Mesenchymal stem cell (in vitro differentiated cells and primary cell): ENCODE measurements at regions not wholly inside any gene's neighbourhood (a gene's known extent, or its start where the extent isn't known, plus 50 kb on each side); places are given as distances from the start of the nearest gene placed in this dataset.
"Not testable (repeated sequence)": the region's sequence is repeated elsewhere in the genome, so short reads cannot be mapped to it uniquely, and the experiment has no call there.

Experiments
- DNase-seq: peaks from one replicate; pipeline ENCODE4 v3.0.0-alpha.2; 2013
- H2AFZ ChIP-seq: one replicate; pipeline ENCODE4 v1.6.1; 2013; ENCODE audit warnings: low read depth, mild to moderate bottlenecking, control low read depth, inconsistent platforms, low read length, moderate library complexity
- H2AK5ac ChIP-seq: 2 replicates; pipeline ENCODE4 v1.6.1; 2013; ENCODE audit warnings: low read length, moderate library complexity, mild to moderate bottlenecking, inconsistent platforms; ENCODE audit not compliant: severe bottlenecking
- H2BK120ac ChIP-seq: one replicate; pipeline ENCODE4 v1.6.1; 2013; ENCODE audit warnings: low read depth, mild to moderate bottlenecking, inconsistent platforms, low read length, moderate library complexity
- H2BK12ac ChIP-seq, 2 experiments: one replicate each; pipeline ENCODE4 v1.6.1; 2013; ENCODE audit warnings: inconsistent platforms in 2 of 2, low read length in 2 of 2, mild to moderate bottlenecking in 2 of 2, moderate library complexity in 2 of 2, control low read depth in 1 of 2
- H2BK15ac ChIP-seq: one replicate; pipeline ENCODE4 v1.6.1; 2013; ENCODE audit warnings: mild to moderate bottlenecking, low read depth, inconsistent platforms; ENCODE audit not compliant: poor library complexity, severe bottlenecking
- H2BK5ac ChIP-seq: 2 replicates; pipeline ENCODE4 v1.6.1; 2013; ENCODE audit warnings: low read depth, mild to moderate bottlenecking, low read length, control low read depth, inconsistent platforms; ENCODE audit not compliant: poor library complexity, severe bottlenecking
- H3K14ac ChIP-seq, 2 experiments: one replicate each; pipeline ENCODE4 v1.6.1; 2013; ENCODE audit warnings: inconsistent platforms in 2 of 2, low read length in 2 of 2, control low read depth in 1 of 2, mild to moderate bottlenecking in 1 of 2, moderate library complexity in 1 of 2
- H3K18ac ChIP-seq, 2 experiments: one replicate each; pipeline ENCODE4 v1.6.1; 2013; ENCODE audit warnings: inconsistent platforms in 2 of 2, low read length in 2 of 2, control low read depth in 1 of 2, low read depth in 1 of 2, mild to moderate bottlenecking in 1 of 2
- H3K23ac ChIP-seq, 2 experiments: one replicate each; pipeline ENCODE4 v1.6.1; 2013; ENCODE audit warnings: inconsistent platforms in 2 of 2, low read length in 2 of 2, mild to moderate bottlenecking in 2 of 2, moderate library complexity in 2 of 2, control low read depth in 1 of 2
- H3K27ac ChIP-seq: 2 replicates; pipeline ENCODE4 v1.5.1; 2013; ENCODE audit warnings: mild to moderate bottlenecking, moderate library complexity, low read length, control low read depth, inconsistent platforms; ENCODE audit not compliant: poor library complexity, severe bottlenecking
- H3K27me3 ChIP-seq, 2 experiments: 2 replicates each; pipeline versions ENCODE4 v1.6.1 to v1.7.0; 2013; ENCODE audit warnings: low read length in 2 of 2, mild to moderate bottlenecking in 2 of 2, moderate library complexity in 2 of 2, control low read depth in 1 of 2, inconsistent platforms in 1 of 2; ENCODE audit not compliant: control insufficient read depth in 1 of 2, insufficient read depth in 1 of 2
- H3K36me3 ChIP-seq, 2 experiments: 2 replicates each; pipeline versions ENCODE4 v1.6.1 to v1.7.0; 2013; ENCODE audit warnings: low read length in 2 of 2, control low read depth in 1 of 2, inconsistent platforms in 1 of 2, low read depth in 1 of 2, mild to moderate bottlenecking in 1 of 2; ENCODE audit not compliant: insufficient read depth in 2 of 2, control insufficient read depth in 1 of 2
- H3K4ac ChIP-seq, 2 experiments: one replicate each; pipeline ENCODE4 v1.6.1; 2013; ENCODE audit warnings: inconsistent platforms in 2 of 2, low read length in 2 of 2, mild to moderate bottlenecking in 2 of 2, moderate library complexity in 2 of 2, control low read depth in 1 of 2, low read depth in 1 of 2
- H3K4me1 ChIP-seq: 2 replicates; pipeline ENCODE4 v1.6.1; 2013; ENCODE audit warnings: low read depth, low read length, control low read depth; ENCODE audit not compliant: control insufficient read depth, insufficient read depth
- H3K4me2 ChIP-seq: 2 replicates; pipeline ENCODE4 v1.6.1; 2013; ENCODE audit warnings: low read length, mild to moderate bottlenecking, inconsistent platforms; ENCODE audit not compliant: poor library complexity, severe bottlenecking
- H3K4me3 ChIP-seq, 2 experiments: 2 replicates each; pipeline versions ENCODE4 v1.5.1 to v1.7.0; 2013; ENCODE audit warnings: low read length in 2 of 2, mild to moderate bottlenecking in 2 of 2, control low read depth in 1 of 2, low read depth in 1 of 2; ENCODE audit not compliant: insufficient read depth in 1 of 2
- H3K79me1 ChIP-seq: replicated peaks from 2 replicates; pipeline ENCODE4 v1.6.1; 2013; ENCODE audit warnings: mild to moderate bottlenecking, control low read depth, low read length, inconsistent platforms; ENCODE audit not compliant: poor library complexity, severe bottlenecking
- H3K9ac ChIP-seq: 2 replicates; pipeline ENCODE4 v1.7.0; 2013; ENCODE audit warnings: mild to moderate bottlenecking, low read length, moderate library complexity
- H3K9me3 ChIP-seq: 2 replicates; pipeline ENCODE4 v1.7.0; 2013; ENCODE audit warnings: mild to moderate bottlenecking, low read length; ENCODE audit not compliant: control insufficient read depth
- H4K8ac ChIP-seq: one replicate; pipeline ENCODE4 v1.6.1; 2013; ENCODE audit warnings: inconsistent platforms, mild to moderate bottlenecking, low read length, moderate library complexity
- H4K91ac ChIP-seq: one replicate; pipeline ENCODE4 v1.6.1; 2013; ENCODE audit warnings: mild to moderate bottlenecking, low read length, inconsistent platforms
- WGBS: methylation state at CpG from one replicate; pipeline ENCODE4 v1.1.7; 2013; ENCODE audit warnings: mixed read lengths; 5-methylcytosine and 5-hydroxymethylcytosine counted together

- 56% methylated on average over 2 of the region's 3 CpGs for WGBS
Observed at GRCh38 chr6:115746583-115746982, 314.1 kb downstream of the FRK start.

GRCh38 chr6:115740907-115741306, 319.8 kb downstream of the FRK start:
- no peak overlapping the region for H4K8ac ChIP-seq
- H3K4me3 ChIP-seq = no peak overlapping the region
- H3K4me2 ChIP-seq = no peak overlapping the region
- no peak overlapping the region for H2BK5ac ChIP-seq
- no peak overlapping the region for H4K91ac ChIP-seq
- no peak for DNase-seq
- no peak overlapping the region for H2BK15ac ChIP-seq
- H3K18ac ChIP-seq = no peak overlapping the region
- H3K14ac ChIP-seq = no peak overlapping the region
- H2AFZ ChIP-seq = no peak overlapping the region
- no peak overlapping the region for H3K27ac ChIP-seq
- H3K4ac ChIP-seq = no peak overlapping the region
- H3K27me3 ChIP-seq = no peaks in the 10 kb centered on the region
- no peak overlapping the region for H3K23ac ChIP-seq
- no peak overlapping the region for H3K9ac ChIP-seq
- H3K4me1 ChIP-seq = no peaks in the 10 kb centered on the region
- no peaks in the 10 kb centered on the region for H3K36me3 ChIP-seq
- H2BK12ac ChIP-seq = no peak overlapping the region
- no peak overlapping the region for H2BK120ac ChIP-seq
- 100% methylated on average over 1 of the region's 1 CpG for WGBS
- no peak overlapping the region for H2AK5ac ChIP-seq
- H3K9me3 ChIP-seq = peaks cover 3% of the 10 kb centered on the region
- no peaks in the 10 kb centered on the region for H3K79me1 ChIP-seq

More at GRCh38 chr6:115746583-115746982, 314.1 kb downstream of the FRK start:
- H3K23ac ChIP-seq, H3K27me3 ChIP-seq, H3K4me2 ChIP-seq, H2BK12ac ChIP-seq, H3K4me3 ChIP-seq, H3K79me1 ChIP-seq, H4K8ac ChIP-seq, H2AFZ ChIP-seq, H2BK15ac ChIP-seq, H2AK5ac ChIP-seq, H2BK120ac ChIP-seq, H3K4me1 ChIP-seq, H3K18ac ChIP-seq, H3K9me3 ChIP-seq, H3K4ac ChIP-seq, H2BK5ac ChIP-seq, H3K9ac ChIP-seq, H4K91ac ChIP-seq, DNase-seq, H3K14ac ChIP-seq, H3K27ac ChIP-seq, H3K36me3 ChIP-seq: not testable (repeated sequence)

- no peak overlapping the region for H3K14ac ChIP-seq
- peaks cover 3% of the 10 kb centered on the region for H3K9me3 ChIP-seq
- H3K4me2 ChIP-seq = no peak overlapping the region
- 73% methylated on average over 5 of the region's 5 CpGs for WGBS
- no peak overlapping the region for H3K9ac ChIP-seq
- no peak overlapping the region for H3K18ac ChIP-seq
- no peak overlapping the region for H2BK120ac ChIP-seq
- no peak overlapping the region for H3K4me3 ChIP-seq
- H3K4ac ChIP-seq = no peak overlapping the region
- no peak overlapping the region for H3K27ac ChIP-seq
- H3K79me1 ChIP-seq = no peaks in the 10 kb centered on the region
- H2BK12ac ChIP-seq = no peak overlapping the region
- no peak overlapping the region for H3K23ac ChIP-seq
- no peak overlapping the region for H4K8ac ChIP-seq
- H2BK5ac ChIP-seq = no peak overlapping the region
- H2AFZ ChIP-seq = no peak overlapping the region
- no peaks in the 10 kb centered on the region for H3K27me3 ChIP-seq
- no peaks in the 10 kb centered on the region for H3K4me1 ChIP-seq
- no peaks in the 10 kb centered on the region for H3K36me3 ChIP-seq
- H2BK15ac ChIP-seq = no peak overlapping the region
- H2AK5ac ChIP-seq = no peak overlapping the region
- H4K91ac ChIP-seq = no peak overlapping the region
- no peak for DNase-seq
Observed at GRCh38 chr6:115735610-115736009, 325.1 kb downstream of the FRK start.

GRCh38 chr6:115733426-115733825, 327.3 kb downstream of the FRK start:
- Histone ChIP-seq H4K8ac (no peak overlapping the region), H3K27me3 (no peaks in the 10 kb centered on the region), H3K18ac (no peak overlapping the region), H3K4ac (no peak overlapping the region), H2BK5ac (no peak overlapping the region), H2BK12ac (no peak overlapping the region), H3K36me3 (no peaks in the 10 kb centered on the region), H2BK15ac (no peak overlapping the region), H3K4me2 (no peak overlapping the region), H2AFZ (no peak overlapping the region), H3K27ac (no peak overlapping the region), H3K4me3 (no peak overlapping the region), H3K23ac (no peak overlapping the region), H2AK5ac (no peak overlapping the region), H3K14ac (no peak overlapping the region), H3K9ac (no peak overlapping the region), H3K4me1 (peaks cover 4% of the 10 kb centered on the region), H3K9me3 (peaks cover 3% of the 10 kb centered on the region), H4K91ac (no peak overlapping the region), H2BK120ac (no peak overlapping the region), H3K79me1 (no peaks in the 10 kb centered on the region)
- no peak for DNase-seq
